Stimulated activated CD4-positive, alpha-beta T cell treated with anti-CD3 and anti-CD28 coated beads, Interleukin-4, amount 100 ng/mL, for 24 hours (primary cell): ENCODE measurements at regions not wholly inside any gene's neighbourhood (a gene's known extent, or its start where the extent isn't known, plus 50 kb on each side); places are given as distances from the start of the nearest gene placed in this dataset.
A peak's percentile ranks its signal among the peaks of the same experiment; 100 is the strongest.
"Not testable (repeated sequence)": the region's sequence is repeated elsewhere in the genome, so short reads cannot be mapped to it uniquely, and the experiment has no call there.

Experiments
- DNase-seq: peaks from one replicate; pipeline ENCODE4 v3.0.0-alpha.2; 2020

GRCh38 chr10:7026818-7027217, 384.0 kb downstream of the SFMBT2 start:
- no peak for DNase-seq

GRCh38 chr10:7025296-7025695, 385.5 kb downstream of the SFMBT2 start:
- no peak for DNase-seq

- DNase-seq = no peak
Measured at GRCh38 chr10:7015457-7015856, 395.4 kb downstream of the SFMBT2 start.

- no peak for DNase-seq
Measured at GRCh38 chr10:7014721-7015120, 396.1 kb downstream of the SFMBT2 start.

- no peak for DNase-seq
Measured at GRCh38 chr10:7011994-7012393, 398.8 kb downstream of the SFMBT2 start.

GRCh38 chr10:7008645-7009044, 402.2 kb downstream of the SFMBT2 start:
- no peak for DNase-seq

GRCh38 chr10:7007600-7008190, 403.1 kb downstream of the SFMBT2 start:
- no peak for DNase-seq

- DNase-seq = no peak
Measured at GRCh38 chr10:7006566-7006965, 404.3 kb downstream of the SFMBT2 start.

- DNase-seq = no peak
Measured at GRCh38 chr10:7003831-7004395, 406.9 kb downstream of the SFMBT2 start.

GRCh38 chr10:7000061-7000460, 410.8 kb downstream of the SFMBT2 start:
- DNase-seq = no peak

- DNase-seq = no peak
Measured at GRCh38 chr10:6999232-6999925, 411.5 kb downstream of the SFMBT2 start.

GRCh38 chr10:6997509-6997908, 413.3 kb downstream of the SFMBT2 start:
- no peak for DNase-seq

GRCh38 chr10:6996431-6996830, 414.4 kb downstream of the SFMBT2 start:
- DNase-seq = no peak

GRCh38 chr10:6995831-6996230, 415.0 kb downstream of the SFMBT2 start:
- DNase-seq = no peak

- DNase-seq = no peak
Measured at GRCh38 chr10:6995341-6995740, 415.3 kb upstream of the PRKCQ start.

- no peak for DNase-seq
Measured at GRCh38 chr10:6990891-6991290, 410.8 kb upstream of the PRKCQ start.

GRCh38 chr10:6988654-6989053, 408.6 kb upstream of the PRKCQ start:
- peak; percentile 11 for DNase-seq

- no peak for DNase-seq
Measured at GRCh38 chr10:6987536-6987945, 407.5 kb upstream of the PRKCQ start.

- no peak for DNase-seq
Measured at GRCh38 chr10:6986927-6987326, 406.9 kb upstream of the PRKCQ start.

GRCh38 chr10:6985644-6986043, 405.6 kb upstream of the PRKCQ start:
- DNase-seq = no peak

- no peak for DNase-seq
Measured at GRCh38 chr10:6984971-6985370, 404.9 kb upstream of the PRKCQ start.

GRCh38 chr10:6984016-6984415, 403.9 kb upstream of the PRKCQ start:
- DNase-seq = not testable (repeated sequence)

- DNase-seq = no peak
Measured at GRCh38 chr10:6980353-6980752, 400.3 kb upstream of the PRKCQ start.

GRCh38 chr10:6979371-6979770, 399.3 kb upstream of the PRKCQ start:
- no peak for DNase-seq

GRCh38 chr10:6978187-6978627, 398.1 kb upstream of the PRKCQ start:
- no peak for DNase-seq
